ENCODE measurements at regions not wholly inside any gene's neighbourhood (a gene's known extent, or its start where the extent isn't known, plus 50 kb on each side); places are given as distances from the start of the nearest gene placed in this dataset.

- TF ChIP-seq HMGXB4 (CRISPR knock-in tag; IDR thresholded peaks at IDR 0.05): no peak
Measured at GRCh38 chr16:52742608-52743170, 195.7 kb upstream of the TOX3 start (continued).

GRCh38 chr16:52742052-52742451 lies 195.1 kb upstream of the TOX3 start:
- ChIA-PET POLR2A (no interaction called here), CTCF (interaction anchor here (0.5 kb wide), 1 partner anchor 194 kb away, joined by 3 read pairs; no protein-coding TSS in a partner anchor)
- peaks cover 28% of the 10 kb centered on the region for H3K4me1 Mint-ChIP-seq
- peaks cover 14% of the 10 kb centered on the region for H3K36me3 Mint-ChIP-seq
- DNase-seq (ENCODE audit: low spot score) (no peak), ATAC-seq (peak; percentile 79)
- peak overlapping the region; percentile 93 for H3K27ac Mint-ChIP-seq
- H3K27me3 Mint-ChIP-seq (ENCODE audit: low read depth): no peaks in the 10 kb centered on the region
- H3K9me3 Mint-ChIP-seq: peaks cover 19% of the 10 kb centered on the region
- TF ChIP-seq JAZF1 (CRISPR knock-in tag; IDR thresholded peaks at IDR 0.05) (no peak), ZNF425 (CRISPR knock-in tag; conservative IDR thresholded peaks at IDR 0.05) (no peak), MYBL2 (CRISPR knock-in tag; IDR thresholded peaks at IDR 0.05) (no peak), FOXJ3 (CRISPR knock-in tag; IDR thresholded peaks at IDR 0.05; ENCODE audit: borderline replicate concordance) (no peak)
- H3K4me3 Mint-ChIP-seq: peak overlapping the region; percentile 52

DNA sequence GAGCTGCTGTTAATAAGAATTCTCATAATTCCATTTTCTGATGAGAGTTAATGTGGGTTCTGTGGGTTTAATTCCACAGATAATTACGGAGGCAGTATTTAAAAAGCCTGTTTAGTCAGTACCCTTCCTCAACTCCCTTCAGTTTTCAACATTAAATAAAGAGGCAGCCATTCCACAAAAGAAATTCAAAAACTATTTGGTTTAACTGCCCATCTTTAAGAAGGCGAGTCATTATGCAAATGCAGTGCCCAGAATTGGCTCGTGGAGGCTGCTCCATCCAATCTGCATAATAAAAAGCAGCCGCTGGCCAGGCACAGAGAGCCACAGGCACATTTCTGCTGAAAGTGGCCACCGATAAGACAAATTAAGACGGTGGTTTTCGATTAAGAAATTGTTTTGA lies 194.4 kb upstream of the TOX3 start:
- H3K4me3 Mint-ChIP-seq: peak overlapping the region; percentile 52

GRCh38 chr16:52740766-52741165 lies 193.8 kb upstream of the TOX3 start:
- no peak overlapping the region for H3K4me3 Mint-ChIP-seq
- H3K27ac Mint-ChIP-seq: no peak overlapping the region
- no peak for DNase-seq (ENCODE audit: low spot score)
- no peaks in the 10 kb centered on the region for H3K27me3 Mint-ChIP-seq (ENCODE audit: low read depth)
- H3K9me3 Mint-ChIP-seq: peaks cover 15% of the 10 kb centered on the region
- H3K36me3 Mint-ChIP-seq: peaks cover 14% of the 10 kb centered on the region
- ChIA-PET POLR2A (no interaction called here), CTCF (interaction anchor here (0.8 kb wide), 1 partner anchor 143 kb away, joined by 3 read pairs; no protein-coding TSS in a partner anchor)
- no peak for ATAC-seq
- H3K4me1 Mint-ChIP-seq: peaks cover 24% of the 10 kb centered on the region
- TF ChIP-seq USF1 (CRISPR knock-in tag; IDR thresholded peaks at IDR 0.05) (no peak), ZSCAN18 (CRISPR knock-in tag; IDR thresholded peaks at IDR 0.05) (no peak), IRF2 (CRISPR knock-in tag; IDR thresholded peaks at IDR 0.05; ENCODE audit: borderline replicate concordance, low read depth) (no peak), ZNF396 (CRISPR knock-in tag; IDR thresholded peaks at IDR 0.05; ENCODE audit: borderline replicate concordance) (no peak)
- TF ChIP-seq, protein P1, sequence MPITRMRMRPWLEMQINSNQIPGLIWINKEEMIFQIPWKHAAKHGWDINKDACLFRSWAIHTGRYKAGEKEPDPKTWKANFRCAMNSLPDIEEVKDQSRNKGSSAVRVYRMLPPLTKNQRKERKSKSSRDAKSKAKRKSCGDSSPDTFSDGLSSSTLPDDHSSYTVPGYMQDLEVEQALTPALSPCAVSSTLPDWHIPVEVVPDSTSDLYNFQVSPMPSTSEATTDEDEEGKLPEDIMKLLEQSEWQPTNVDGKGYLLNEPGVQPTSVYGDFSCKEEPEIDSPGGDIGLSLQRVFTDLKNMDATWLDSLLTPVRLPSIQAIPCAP (CRISPR knock-in tag; IDR thresholded peaks at IDR 0.05): no peak
- TF ChIP-seq, protein P2, sequence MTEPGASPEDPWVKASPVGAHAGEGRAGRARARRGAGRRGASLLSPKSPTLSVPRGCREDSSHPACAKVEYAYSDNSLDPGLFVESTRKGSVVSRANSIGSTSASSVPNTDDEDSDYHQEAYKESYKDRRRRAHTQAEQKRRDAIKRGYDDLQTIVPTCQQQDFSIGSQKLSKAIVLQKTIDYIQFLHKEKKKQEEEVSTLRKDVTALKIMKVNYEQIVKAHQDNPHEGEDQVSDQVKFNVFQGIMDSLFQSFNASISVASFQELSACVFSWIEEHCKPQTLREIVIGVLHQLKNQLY (CRISPR knock-in tag; IDR thresholded peaks at IDR 0.05): no peak
- TF ChIP-seq, protein P3, sequence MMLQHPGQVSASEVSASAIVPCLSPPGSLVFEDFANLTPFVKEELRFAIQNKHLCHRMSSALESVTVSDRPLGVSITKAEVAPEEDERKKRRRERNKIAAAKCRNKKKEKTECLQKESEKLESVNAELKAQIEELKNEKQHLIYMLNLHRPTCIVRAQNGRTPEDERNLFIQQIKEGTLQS (CRISPR knock-in tag; conservative IDR thresholded peaks at IDR 0.05): no peak

More for the DNA sequence above, 194.4 kb upstream of the TOX3 start:
- H3K4me1 Mint-ChIP-seq: peaks cover 24% of the 10 kb centered on the region
- ATAC-seq (peak; percentile 94), DNase-seq (ENCODE audit: low spot score) (peak; percentile 45)
- H3K36me3 Mint-ChIP-seq: peaks cover 14% of the 10 kb centered on the region
- CTCF ChIA-PET: no interaction called here
- POLR2A ChIA-PET: no interaction called here
- TF ChIP-seq, protein P4, sequence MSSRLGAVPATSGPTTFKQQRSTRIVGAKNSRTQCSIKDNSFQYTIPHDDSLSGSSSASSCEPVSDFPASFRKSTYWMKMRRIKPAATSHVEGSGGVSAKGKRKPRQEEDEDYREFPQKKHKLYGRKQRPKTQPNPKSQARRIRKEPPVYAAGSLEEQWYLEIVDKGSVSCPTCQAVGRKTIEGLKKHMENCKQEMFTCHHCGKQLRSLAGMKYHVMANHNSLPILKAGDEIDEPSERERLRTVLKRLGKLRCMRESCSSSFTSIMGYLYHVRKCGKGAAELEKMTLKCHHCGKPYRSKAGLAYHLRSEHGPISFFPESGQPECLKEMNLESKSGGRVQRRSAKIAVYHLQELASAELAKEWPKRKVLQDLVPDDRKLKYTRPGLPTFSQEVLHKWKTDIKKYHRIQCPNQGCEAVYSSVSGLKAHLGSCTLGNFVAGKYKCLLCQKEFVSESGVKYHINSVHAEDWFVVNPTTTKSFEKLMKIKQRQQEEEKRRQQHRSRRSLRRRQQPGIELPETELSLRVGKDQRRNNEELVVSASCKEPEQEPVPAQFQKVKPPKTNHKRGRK (CRISPR knock-in tag; IDR thresholded peaks at IDR 0.05; ENCODE audit: borderline replicate concordance): no peak
- TF ChIP-seq ELF4 (CRISPR knock-in tag; IDR thresholded peaks at IDR 0.05; ENCODE audit: low read depth) (no peak), ATF1 (CRISPR knock-in tag; IDR thresholded peaks at IDR 0.05) (no peak), ZNF317 (CRISPR knock-in tag; IDR thresholded peaks at IDR 0.05; ENCODE audit: borderline replicate concordance, low read depth) (no peak), ZNF263 (CRISPR knock-in tag; IDR thresholded peaks at IDR 0.05; ENCODE audit: low read depth) (no peak), ERG (CRISPR knock-in tag; IDR thresholded peaks at IDR 0.05) (no peak), NR2C2 (CRISPR knock-in tag; IDR thresholded peaks at IDR 0.05) (no peak)
- no peaks in the 10 kb centered on the region for H3K27me3 Mint-ChIP-seq (ENCODE audit: low read depth)
- H3K27ac Mint-ChIP-seq: peak overlapping the region; percentile 93
- peaks cover 15% of the 10 kb centered on the region for H3K9me3 Mint-ChIP-seq

All from WTC11 (cell line).